ENCODE measurements at regions not wholly inside any gene's neighbourhood (a gene's known extent, or its start where the extent isn't known, plus 50 kb on each side); places are given as distances from the start of the nearest gene placed in this dataset.

- no peak overlapping the region for H3K4me2 ChIP-seq (ENCODE audit: insufficient read depth, insufficient read length, low read length)
- no peak overlapping the region for H4K8ac ChIP-seq (replicated peaks; ENCODE audit: insufficient read length, low read depth, low read length)
- H3K4ac ChIP-seq (ENCODE audit: low read depth, low read length): no peak overlapping the region
- no peak overlapping the region for H3K56ac ChIP-seq (ENCODE audit: insufficient read length, low read depth, low read length)
- H3K23me2 ChIP-seq (ENCODE audit: insufficient read length, low read depth, low read length, poor library complexity, severe bottlenecking): no peaks in the 10 kb centered on the region
- no peak overlapping the region for H3K4me3 Mint-ChIP-seq
- H3K79me1 ChIP-seq (ENCODE audit: insufficient read depth, low read depth, low read length, poor library complexity, severe bottlenecking): no peaks in the 10 kb centered on the region
- no peaks in the 10 kb centered on the region for H3K4me1 Mint-ChIP-seq
- H3K27ac ChIP-seq (ENCODE audit: insufficient read length, low read depth, low read length): no peak overlapping the region
- DNase-seq: no peak
- no peak overlapping the region for H2BK12ac ChIP-seq (ENCODE audit: insufficient read length, low read depth, low read length)
- no peak overlapping the region for H2AFZ ChIP-seq (ENCODE audit: low read length)
- peaks cover 22% of the 10 kb centered on the region in 2 experiments for H3K9me3 Mint-ChIP-seq
- no peak overlapping the region for H3T11ph ChIP-seq (ENCODE audit: low read length)
- H3K36me3 Mint-ChIP-seq (ENCODE audit: insufficient read depth in 1 of 3, low read depth in 3 of 3): peaks cover 7 to 17% (median 8%) of the 10 kb centered on the region in 3 experiments; a peak in 6 of 7 replicates
- H3K23ac ChIP-seq (ENCODE audit: insufficient read length, low read depth, low read length): no peak overlapping the region
- H3K79me2 ChIP-seq (ENCODE audit: insufficient read depth, low read length): no peaks in the 10 kb centered on the region
- H3K27ac Mint-ChIP-seq: no peak overlapping the region
- H2BK5ac ChIP-seq (ENCODE audit: insufficient read length, low read length): no peak overlapping the region
- no peaks in the 10 kb centered on the region for H4K20me1 ChIP-seq (ENCODE audit: control insufficient read depth, insufficient read depth, insufficient read length)
- no peak overlapping the region for H4K91ac ChIP-seq (ENCODE audit: insufficient read length, low read depth, low read length)
- no peak overlapping the region for H3K14ac ChIP-seq (ENCODE audit: insufficient read depth, low read length)
- H3K27me3 ChIP-seq (ENCODE audit: insufficient read depth, low read length): no peaks in the 10 kb centered on the region
- H2BK120ac ChIP-seq (ENCODE audit: low read depth, low read length, poor library complexity, severe bottlenecking): no peak overlapping the region
- H3K27me3 Mint-ChIP-seq (ENCODE audit: low read depth): peaks cover 3% of the 10 kb centered on the region; the same call in 1 of the 2 replicates
- H3K9ac ChIP-seq (ENCODE audit: extremely low read depth, insufficient read length, low read length): no peak overlapping the region
- no peak for TF ChIP-seq CTCF (conservative IDR thresholded peaks at IDR 0.05)
- no peak overlapping the region for H2AK5ac ChIP-seq (ENCODE audit: insufficient read length, low read length)
- no peak overlapping the region for H2BK15ac ChIP-seq (ENCODE audit: low read depth, low read length)
- H2BK20ac ChIP-seq (ENCODE audit: low read depth, low read length, poor library complexity, severe bottlenecking): no peak overlapping the region
- H3K9me3 ChIP-seq (ENCODE audit: control insufficient read depth, low read depth, low read length): no peaks in the 10 kb centered on the region
- H4K5ac ChIP-seq (ENCODE audit: insufficient read length, low read depth, low read length): no peak overlapping the region
- no peak overlapping the region for H3K18ac ChIP-seq (ENCODE audit: insufficient read length, low read depth, low read length)
- no peaks in the 10 kb centered on the region for H3K4me1 ChIP-seq (ENCODE audit: insufficient read depth, low read length)
These were observed 133.4 kb downstream of the NDFIP2 start for GRCh38 chr13:79614250-79614918.
